ENCODE measurements at regions not wholly inside any gene's neighbourhood (a gene's known extent, or its start where the extent isn't known, plus 50 kb on each side); places are given as distances from the start of the nearest gene placed in this dataset.

DNA sequence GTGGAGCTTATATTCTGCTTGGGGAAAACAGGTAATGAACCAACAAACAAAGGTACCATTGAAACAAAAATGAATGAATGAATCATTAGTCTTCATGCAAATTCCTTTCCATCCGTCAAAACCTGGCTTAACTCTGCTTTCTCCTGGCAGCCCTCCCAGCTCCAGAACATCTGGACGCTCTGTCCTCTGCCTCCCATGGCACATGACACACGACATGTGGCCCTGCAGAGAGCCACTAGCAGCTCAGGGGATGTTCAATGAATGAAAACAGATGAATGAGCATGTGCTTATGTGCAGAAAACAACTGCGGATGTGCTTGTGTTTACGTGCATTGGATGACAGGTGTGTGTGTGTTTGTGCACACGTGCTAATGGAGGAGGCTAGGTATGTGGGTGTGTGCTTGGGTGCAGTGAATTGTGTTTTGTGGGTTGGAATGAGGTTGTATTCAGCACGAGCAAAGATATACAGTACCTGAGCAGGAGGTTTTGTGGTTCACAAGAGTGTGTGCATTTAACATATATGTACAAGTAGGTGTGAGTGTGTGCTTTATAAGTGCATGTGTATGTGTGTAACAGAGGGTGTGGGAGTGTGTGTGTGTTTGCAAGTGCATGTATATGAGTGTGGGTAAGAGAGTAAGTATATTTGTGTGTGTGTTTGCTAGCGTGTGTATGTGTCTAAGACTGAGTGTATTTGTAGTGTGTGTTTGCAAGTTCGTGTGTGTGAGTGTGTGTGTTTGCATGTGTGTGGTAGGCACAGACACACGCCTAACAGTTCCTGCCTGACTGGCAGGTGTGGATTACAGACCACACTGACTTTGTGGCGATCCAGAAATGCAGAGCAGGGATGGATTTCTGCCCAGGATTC lies 374.1 kb upstream of the SULF2 start:
- WGBS, 2 experiments (ENCODE audit: insufficient coverage in 1 of 2, insufficient read length in 1 of 2): 92 to 98% methylated on average over 9 to 11 of the region's 11 CpGs
- Mint-ChIP-seq H3K9me3 (peaks cover 23% of the 10 kb centered on the region), H3K27ac (no peak overlapping the region), H3K27me3 (ENCODE audit: insufficient read depth) (peaks cover 5% of the 10 kb centered on the region), H3K4me1 (no peaks in the 10 kb centered on the region), H3K4me3 (no peak overlapping the region), H3K36me3 (ENCODE audit: low read depth) (no peaks in the 10 kb centered on the region)
- no peak overlapping the region for H3K27ac ChIP-seq (ENCODE audit: low read depth, low read length)
- TF ChIP-seq CTCF (conservative IDR thresholded peaks at IDR 0.05): no peak
- H3K9ac ChIP-seq (ENCODE audit: extremely low read depth, low read length, poor library complexity, severe bottlenecking): no peak overlapping the region
- H3K36me3 ChIP-seq (ENCODE audit: control insufficient read depth, insufficient read depth, low read length): no peaks in the 10 kb centered on the region
- H3K4me3 ChIP-seq (ENCODE audit: low read length): no peak overlapping the region
- DNase-seq: no peak
- no peaks in the 10 kb centered on the region for H3K4me1 ChIP-seq (ENCODE audit: control insufficient read depth, insufficient read depth, low read length)
- H3K27me3 ChIP-seq (ENCODE audit: control insufficient read depth, insufficient read depth, low read length, poor library complexity, severe bottlenecking): no peaks in the 10 kb centered on the region
- peaks cover 18% of the 10 kb centered on the region for H3K9me3 ChIP-seq (ENCODE audit: control insufficient read depth, low read length)

- Histone ChIP-seq H3K27ac (ENCODE audit: low read depth, low read length) (no peak overlapping the region), H3K27me3 (ENCODE audit: control insufficient read depth, insufficient read depth, low read length, poor library complexity, severe bottlenecking) (no peaks in the 10 kb centered on the region), H3K9ac (ENCODE audit: extremely low read depth, low read length, poor library complexity, severe bottlenecking) (no peak overlapping the region), H3K36me3 (ENCODE audit: control insufficient read depth, insufficient read depth, low read length) (no peaks in the 10 kb centered on the region), H3K4me3 (ENCODE audit: low read length) (no peak overlapping the region), H3K4me1 (ENCODE audit: control insufficient read depth, insufficient read depth, low read length) (no peaks in the 10 kb centered on the region), H3K9me3 (ENCODE audit: control insufficient read depth, low read length) (peaks cover 18% of the 10 kb centered on the region)
- H3K27ac Mint-ChIP-seq: no peak overlapping the region
- H3K4me1 Mint-ChIP-seq: no peaks in the 10 kb centered on the region
- H3K9me3 Mint-ChIP-seq: peaks cover 23% of the 10 kb centered on the region
- TF ChIP-seq CTCF (conservative IDR thresholded peaks at IDR 0.05): no peak
- peaks cover 8% of the 10 kb centered on the region for H3K27me3 Mint-ChIP-seq (ENCODE audit: insufficient read depth)
- DNase-seq: no peak
- H3K36me3 Mint-ChIP-seq (ENCODE audit: low read depth): no peaks in the 10 kb centered on the region
- 86 to 91% methylated on average over 1 to 2 of the region's 2 CpGs for WGBS, 2 experiments (ENCODE audit: insufficient coverage in 1 of 2, insufficient read length in 1 of 2)
- no peak overlapping the region for H3K4me3 Mint-ChIP-seq
These were observed 372.7 kb upstream of the SULF2 start for GRCh38 chr20:48158014-48158413.

- TF ChIP-seq CTCF (conservative IDR thresholded peaks at IDR 0.05): no peak
- H3K27me3 ChIP-seq (ENCODE audit: control insufficient read depth, insufficient read depth, low read length, poor library complexity, severe bottlenecking): no peaks in the 10 kb centered on the region
- H3K9ac ChIP-seq (ENCODE audit: extremely low read depth, low read length, poor library complexity, severe bottlenecking): no peak overlapping the region
- no peaks in the 10 kb centered on the region for H3K4me1 ChIP-seq (ENCODE audit: control insufficient read depth, insufficient read depth, low read length)
- Mint-ChIP-seq H3K9me3 (peaks cover 23% of the 10 kb centered on the region), H3K27me3 (ENCODE audit: insufficient read depth) (peaks cover 8% of the 10 kb centered on the region), H3K4me1 (no peaks in the 10 kb centered on the region), H3K27ac (no peak overlapping the region), H3K36me3 (ENCODE audit: low read depth) (no peaks in the 10 kb centered on the region), H3K4me3 (no peak overlapping the region)
- DNase-seq: no peak
- H3K9me3 ChIP-seq (ENCODE audit: control insufficient read depth, low read length): peaks cover 18% of the 10 kb centered on the region
- 89 to 95% methylated on average over 2 to 3 of the region's 3 CpGs for WGBS, 2 experiments (ENCODE audit: insufficient coverage in 1 of 2, insufficient read length in 1 of 2)
- H3K4me3 ChIP-seq (ENCODE audit: low read length): no peak overlapping the region
- no peak overlapping the region for H3K27ac ChIP-seq (ENCODE audit: low read depth, low read length)
- no peaks in the 10 kb centered on the region for H3K36me3 ChIP-seq (ENCODE audit: control insufficient read depth, insufficient read depth, low read length)
These were observed 371.8 kb upstream of the SULF2 start for GRCh38 chr20:48156951-48157700.
